DND-41 (cell line): ENCODE measurements at regions not wholly inside any gene's neighbourhood (a gene's known extent, or its start where the extent isn't known, plus 50 kb on each side); places are given as distances from the start of the nearest gene placed in this dataset.
"Not testable (repeated sequence)": the region's sequence is repeated elsewhere in the genome, so short reads cannot be mapped to it uniquely, and the experiment has no call there.

Experiments used
- CTCF ChIP-seq: IDR thresholded peaks from 2 replicates; pipeline ENCODE4 v1.5.1; 2012; ENCODE audit warnings: borderline replicate concordance, low read length, moderate library complexity, mild to moderate bottlenecking; ENCODE audit not compliant: poor library complexity, severe bottlenecking; ENCODE audit errors: extremely low read depth
- EZH2 ChIP-seq: IDR thresholded peaks from 3 replicates; pipeline ENCODE4 v1.6.1; 2012; ENCODE audit warnings: borderline replicate concordance, low read depth, mild to moderate bottlenecking, moderate library complexity, low read length, inconsistent platforms; ENCODE audit not compliant: severe bottlenecking

- TF ChIP-seq CTCF, EZH2: not testable (repeated sequence)
Measured at GRCh38 chr5:176757569-176757968, 52.8 kb upstream of the UNC5A start.
